HEK293 (cell line): ENCODE measurements at regions not wholly inside any gene's neighbourhood (a gene's known extent, or its start where the extent isn't known, plus 50 kb on each side); places are given as distances from the start of the nearest gene placed in this dataset.

Source experiments
- CTCF ChIA-PET: fragments of 350-600 bp; formaldehyde crosslinking; extraction: SDS; loops from one replicate; lab custom pipeline; 2021; ENCODE audit warnings: antibody characterized with exemption; lab: Yijun Ruan, JAX
- POLR2A ChIA-PET: fragments of 300-600 bp; formaldehyde crosslinking; extraction: SDS; loops from one replicate; lab custom pipeline; 2020; ENCODE audit warnings: antibody characterized with exemption, inconsistent platforms; lab: Yijun Ruan, JAX
- H3K27ac ChIP-seq: fragments of 200-500 bp; sonication (Bioruptor generic); 2 replicates; pipeline ENCODE4 v1.5.1; 2014; ENCODE audit warnings: low read depth, low read length, control low read depth, inconsistent platforms; ENCODE audit errors: extremely low read depth
- H3K36me3 ChIP-seq, 2 experiments: fragments of 200-500 bp in 1 of 2; sonication (Bioruptor generic) in 1 of 2; 1 replicate in 1 of 2; 2 replicates in 1 of 2; pipeline ENCODE4 v1.5.1; 2014 to 2017; ENCODE audit warnings: inconsistent platforms in 2 of 2, low read length in 2 of 2; ENCODE audit not compliant: control insufficient read depth in 2 of 2, insufficient read depth in 1 of 2
- H3K4me1 ChIP-seq: fragments of 200-500 bp; sonication (Bioruptor generic); 2 replicates; pipeline ENCODE4 v1.5.1; 2014; ENCODE audit warnings: mild to moderate bottlenecking, low read length, inconsistent platforms; ENCODE audit not compliant: control insufficient read depth, insufficient read depth
- H3K4me3 ChIP-seq: 2 replicates; pipeline ENCODE4 v1.5.1; 2011; ENCODE audit warnings: low read depth, mild to moderate bottlenecking, control low read depth, low read length, moderate library complexity
- H3K9me3 ChIP-seq: fragments of 200-500 bp; sonication (Bioruptor generic); 2 replicates; pipeline ENCODE4 v1.5.1; 2014; ENCODE audit warnings: low read depth, low read length, inconsistent platforms; ENCODE audit not compliant: control insufficient read depth, insufficient read depth
- GLI2 ChIP-seq: fragments of 450-650 bp; formaldehyde crosslinking; IDR thresholded peaks from 2 replicates; pipeline ENCODE4; 2017; ENCODE audit warnings: missing biosample characterization, missing genetic modification characterization, low read depth, borderline replicate concordance
- GLIS1 ChIP-seq: fragments of 450-650 bp; formaldehyde crosslinking; IDR thresholded peaks from 2 replicates; pipeline ENCODE4 v1.5.1; 2016; ENCODE audit warnings: missing biosample characterization, missing genetic modification characterization
- KLF17 ChIP-seq: fragments of 450-650 bp; formaldehyde crosslinking; IDR thresholded peaks from 2 replicates; pipeline ENCODE4 v1.5.1; 2016; ENCODE audit warnings: missing biosample characterization, missing genetic modification characterization
- PRDM1 ChIP-seq: fragments of 450-650 bp; formaldehyde crosslinking; IDR thresholded peaks from 2 replicates; pipeline ENCODE4; 2016; ENCODE audit warnings: missing biosample characterization, missing genetic modification characterization
- SALL2 ChIP-seq: fragments of 450-650 bp; formaldehyde crosslinking; IDR thresholded peaks from 2 replicates; pipeline ENCODE4 v1.5.0; 2017; ENCODE audit warnings: missing biosample characterization, mild to moderate bottlenecking, missing genetic modification characterization, borderline replicate concordance
- SP2 ChIP-seq: fragments of 450-650 bp; formaldehyde crosslinking; IDR thresholded peaks from 2 replicates; pipeline ENCODE4 v1.5.1; 2016; ENCODE audit warnings: missing biosample characterization, missing genetic modification characterization
- TRIM28 ChIP-seq: IDR thresholded peaks from 2 replicates; pipeline ENCODE4 v1.6.1; 2011; ENCODE audit warnings: low read length, control low read depth, borderline replicate concordance
- YY2 ChIP-seq: fragments of 450-650 bp; formaldehyde crosslinking; IDR thresholded peaks from 2 replicates; pipeline ENCODE4 v1.5.1; 2016; ENCODE audit warnings: missing biosample characterization, missing genetic modification characterization
- ZBTB20 ChIP-seq: fragments of 450-650 bp; formaldehyde crosslinking; IDR thresholded peaks from 2 replicates; pipeline ENCODE4 v1.5.1; 2016; ENCODE audit warnings: missing biosample characterization, missing genetic modification characterization
- ZBTB21 ChIP-seq: fragments of 450-650 bp; formaldehyde crosslinking; IDR thresholded peaks from 2 replicates; pipeline ENCODE4 v1.5.1; 2017; ENCODE audit warnings: missing biosample characterization, missing genetic modification characterization
- ZBTB26 ChIP-seq: fragments of 450-650 bp; formaldehyde crosslinking; optimal IDR thresholded peaks from 2 replicates; pipeline ENCODE3; 2016; ENCODE audit warnings: missing biosample characterization, mild to moderate bottlenecking, missing genetic modification characterization
- ZNF155 ChIP-seq: fragments of 450-650 bp; formaldehyde crosslinking; IDR thresholded peaks from 2 replicates; pipeline ENCODE4 v1.5.1; 2016; ENCODE audit warnings: missing biosample characterization, missing genetic modification characterization
- ZNF157 ChIP-seq: fragments of 450-650 bp; formaldehyde crosslinking; IDR thresholded peaks from 2 replicates; pipeline ENCODE4 v1.5.1; 2016; ENCODE audit warnings: missing biosample characterization, missing genetic modification characterization
- ZNF18 ChIP-seq: fragments of 450-650 bp; formaldehyde crosslinking; IDR thresholded peaks from 2 replicates; pipeline ENCODE4 v1.5.1; 2016; ENCODE audit warnings: missing biosample characterization, missing genetic modification characterization
- ZNF19 ChIP-seq: fragments of 450-650 bp; formaldehyde crosslinking; IDR thresholded peaks from 2 replicates; pipeline ENCODE4; 2016; ENCODE audit warnings: missing biosample characterization, missing genetic modification characterization, low read depth
- ZNF221 ChIP-seq: fragments of 450-650 bp; formaldehyde crosslinking; IDR thresholded peaks from 2 replicates; pipeline ENCODE4 v1.5.1; 2017; ENCODE audit warnings: missing biosample characterization, missing genetic modification characterization, borderline replicate concordance
- ZNF280C ChIP-seq: fragments of 450-650 bp; formaldehyde crosslinking; IDR thresholded peaks from 2 replicates; pipeline ENCODE4 v1.5.1; 2016; ENCODE audit warnings: missing biosample characterization, missing genetic modification characterization
- ZNF394 ChIP-seq: fragments of 450-650 bp; formaldehyde crosslinking; IDR thresholded peaks from 2 replicates; pipeline ENCODE4 v1.5.1; 2016; ENCODE audit warnings: missing biosample characterization, missing genetic modification characterization, mild to moderate bottlenecking, moderate library complexity, borderline replicate concordance
- ZNF433 ChIP-seq: fragments of 450-650 bp; formaldehyde crosslinking; IDR thresholded peaks from 2 replicates; pipeline ENCODE4 v1.5.1; 2016; ENCODE audit warnings: missing biosample characterization, missing genetic modification characterization, low read depth
- ZNF555 ChIP-seq: fragments of 450-650 bp; formaldehyde crosslinking; conservative IDR thresholded peaks from 2 replicates; pipeline ENCODE4 v1.5.1; 2017; ENCODE audit warnings: missing biosample characterization, mild to moderate bottlenecking, missing genetic modification characterization, inconsistent platforms
- ZNF629 ChIP-seq: fragments of 450-650 bp; formaldehyde crosslinking; IDR thresholded peaks from 2 replicates; pipeline ENCODE4 v1.5.1; 2017; ENCODE audit warnings: missing biosample characterization, missing genetic modification characterization
- ZNF692 ChIP-seq: fragments of 450-650 bp; formaldehyde crosslinking; IDR thresholded peaks from 2 replicates; pipeline ENCODE4 v1.5.1; 2016; ENCODE audit warnings: missing biosample characterization, missing genetic modification characterization
- ZNF701 ChIP-seq: fragments of 450-650 bp; formaldehyde crosslinking; IDR thresholded peaks from 2 replicates; pipeline ENCODE4 v1.5.1; 2016; ENCODE audit warnings: missing biosample characterization, missing genetic modification characterization
- ZNF777 ChIP-seq: fragments of 450-650 bp; formaldehyde crosslinking; IDR thresholded peaks from 2 replicates; pipeline ENCODE4 v1.5.1; 2017; ENCODE audit warnings: missing biosample characterization, missing genetic modification characterization, borderline replicate concordance
- ZNF830 ChIP-seq: fragments of 450-650 bp; IDR thresholded peaks from 2 replicates; pipeline ENCODE4 v1.5.0; 2018; ENCODE audit warnings: missing biosample characterization, missing genetic modification characterization, low read depth, mild to moderate bottlenecking, moderate library complexity
- ZNF837 ChIP-seq: fragments of 450-650 bp; formaldehyde crosslinking; IDR thresholded peaks from 2 replicates; pipeline ENCODE4 v1.5.1; 2016; ENCODE audit warnings: missing biosample characterization, missing genetic modification characterization
- ZNF843 ChIP-seq: fragments of 450-650 bp; formaldehyde crosslinking; IDR thresholded peaks from 2 replicates; pipeline ENCODE4 v1.5.1; 2016; ENCODE audit warnings: missing biosample characterization, missing genetic modification characterization

- TF ChIP-seq ZNF18 (tag by site-specific recombination) (no peak), SP2 (tag by site-specific recombination) (no peak)
Observed at GRCh38 chr11:24082241-24082640, 414.6 kb upstream of the LUZP2 start (continued).

GRCh38 chr11:24082860-24083259 lies 414.0 kb upstream of the LUZP2 start:
- no peak overlapping the region for H3K27ac ChIP-seq
- TF ChIP-seq ZNF221 (tag by site-specific recombination) (no peak), ZBTB26 (no peak), ZNF433 (no peak), ZNF701 (no peak), ZNF777 (tag by site-specific recombination) (no peak), ZNF19 (no peak), ZNF155 (no peak), ZNF830 (tag by site-specific recombination) (no peak), GLI2 (tag by site-specific recombination) (no peak), ZNF18 (tag by site-specific recombination) (no peak), ZNF837 (no peak), ZNF394 (no peak), ZBTB21 (tag by site-specific recombination) (no peak), ZNF280C (tag by site-specific recombination) (no peak), ZBTB20 (tag by site-specific recombination) (no peak), GLIS1 (tag by site-specific recombination) (no peak)
- TF ChIP-seq, all 188 proteins: peak for 0
- no peaks in the 10 kb centered on the region for H3K36me3 ChIP-seq
- H3K4me3 ChIP-seq: no peak overlapping the region
- H3K4me1 ChIP-seq: no peaks in the 10 kb centered on the region
- H3K9me3 ChIP-seq: no peaks in the 10 kb centered on the region
- CTCF ChIA-PET: no interaction called here
- POLR2A ChIA-PET: no interaction called here

GRCh38 chr11:24084956-24085355 lies 411.9 kb upstream of the LUZP2 start:
- H3K36me3 ChIP-seq: no peaks in the 10 kb centered on the region
- POLR2A ChIA-PET: no interaction called here
- CTCF ChIA-PET: no interaction called here
- TF ChIP-seq ZNF555 (tag by site-specific recombination) (no peak), TRIM28 (no peak), ZNF843 (tag by site-specific recombination) (no peak), ZNF629 (no peak), KLF17 (tag by site-specific recombination) (no peak), ZNF157 (tag by site-specific recombination) (no peak), ZNF692 (tag by site-specific recombination) (no peak), ZNF830 (tag by site-specific recombination) (no peak), YY2 (tag by site-specific recombination) (no peak), SALL2 (no peak), PRDM1 (tag by site-specific recombination) (no peak)

More at GRCh38 chr11:24084956-24085355, 411.9 kb upstream of the LUZP2 start:
- H3K9me3 ChIP-seq: no peaks in the 10 kb centered on the region
- H3K4me1 ChIP-seq: no peaks in the 10 kb centered on the region
- no peak overlapping the region for H3K27ac ChIP-seq
- H3K4me3 ChIP-seq: no peak overlapping the region
